ENCODE measurements at regions not wholly inside any gene's neighbourhood (a gene's known extent, or its start where the extent isn't known, plus 50 kb on each side); places are given as distances from the start of the nearest gene placed in this dataset.

- H3K9me3 ChIP-seq (ENCODE audit: control insufficient read depth, low read length), result no peaks in the 10 kb centered on the region
- H3K4me1 ChIP-seq (ENCODE audit: control insufficient read depth, insufficient read depth, low read length, poor library complexity, severe bottlenecking), result peaks cover 5% of the 10 kb centered on the region
- H3K36me3 ChIP-seq (ENCODE audit: control insufficient read depth, insufficient read depth, low read length), result no peaks in the 10 kb centered on the region
- no peak overlapping the region for H3K4me3 ChIP-seq (ENCODE audit: extremely low read depth, insufficient read depth, low read length, poor library complexity, severe bottlenecking)
- no peak overlapping the region for H3K27ac ChIP-seq (ENCODE audit: low read depth, low read length, severe bottlenecking)
- WGBS, 2 experiments (ENCODE audit: insufficient coverage in 2 of 2), result 93% methylated on average over 2 of the region's 4 CpGs
These were observed 70.6 kb upstream of the GLS start for GRCh38 chr2:190809876-190810525.

- Histone ChIP-seq H3K27ac (ENCODE audit: low read depth, low read length, severe bottlenecking) (no peak overlapping the region), H3K4me3 (ENCODE audit: extremely low read depth, insufficient read depth, low read length, poor library complexity, severe bottlenecking) (no peak overlapping the region), H3K9me3 (ENCODE audit: control insufficient read depth, low read length) (no peaks in the 10 kb centered on the region), H3K4me1 (ENCODE audit: control insufficient read depth, insufficient read depth, low read length, poor library complexity, severe bottlenecking) (peaks cover 5% of the 10 kb centered on the region), H3K36me3 (ENCODE audit: control insufficient read depth, insufficient read depth, low read length) (no peaks in the 10 kb centered on the region)
- 60 to 80% methylated on average over 3 to 5 of the region's 5 CpGs for WGBS, 2 experiments (ENCODE audit: insufficient coverage in 2 of 2)
These were observed 69.5 kb upstream of the GLS start for GRCh38 chr2:190810981-190811587.

GRCh38 chr2:190811811-190812210 lies 68.8 kb upstream of the GLS start:
- H3K4me1 ChIP-seq (ENCODE audit: control insufficient read depth, insufficient read depth, low read length, poor library complexity, severe bottlenecking), result peaks cover 5% of the 10 kb centered on the region
- H3K4me3 ChIP-seq (ENCODE audit: extremely low read depth, insufficient read depth, low read length, poor library complexity, severe bottlenecking), result no peak overlapping the region
- no peaks in the 10 kb centered on the region for H3K36me3 ChIP-seq (ENCODE audit: control insufficient read depth, insufficient read depth, low read length)
- no peaks in the 10 kb centered on the region for H3K9me3 ChIP-seq (ENCODE audit: control insufficient read depth, low read length)
- H3K27ac ChIP-seq (ENCODE audit: low read depth, low read length, severe bottlenecking), result no peak overlapping the region

GRCh38 chr2:190812506-190813294 lies 67.9 kb upstream of the GLS start:
- Histone ChIP-seq H3K9me3 (ENCODE audit: control insufficient read depth, low read length) (no peaks in the 10 kb centered on the region), H3K27ac (ENCODE audit: low read depth, low read length, severe bottlenecking) (no peak overlapping the region), H3K4me1 (ENCODE audit: control insufficient read depth, insufficient read depth, low read length, poor library complexity, severe bottlenecking) (peaks cover 5% of the 10 kb centered on the region), H3K36me3 (ENCODE audit: control insufficient read depth, insufficient read depth, low read length) (no peaks in the 10 kb centered on the region), H3K4me3 (ENCODE audit: extremely low read depth, insufficient read depth, low read length, poor library complexity, severe bottlenecking) (no peak overlapping the region)
- 100% methylated on average over 4 to 5 of the region's 5 CpGs for WGBS, 2 experiments (ENCODE audit: insufficient coverage in 2 of 2)

GRCh38 chr2:190815226-190815625 lies 65.4 kb upstream of the GLS start:
- H3K27ac ChIP-seq (ENCODE audit: low read depth, low read length, severe bottlenecking), result no peak overlapping the region
- no peak overlapping the region for H3K4me3 ChIP-seq (ENCODE audit: extremely low read depth, insufficient read depth, low read length, poor library complexity, severe bottlenecking)
- H3K9me3 ChIP-seq (ENCODE audit: control insufficient read depth, low read length), result no peaks in the 10 kb centered on the region
- H3K36me3 ChIP-seq (ENCODE audit: control insufficient read depth, insufficient read depth, low read length), result no peaks in the 10 kb centered on the region
- peaks cover 3% of the 10 kb centered on the region for H3K4me1 ChIP-seq (ENCODE audit: control insufficient read depth, insufficient read depth, low read length, poor library complexity, severe bottlenecking)
- 94 to 100% methylated on average over 1 to 2 of the region's 2 CpGs for WGBS, 2 experiments (ENCODE audit: insufficient coverage in 2 of 2)

GRCh38 chr2:190817082-190817481 lies 63.5 kb upstream of the GLS start:
- Histone ChIP-seq H3K9me3 (ENCODE audit: control insufficient read depth, low read length) (no peaks in the 10 kb centered on the region), H3K27ac (ENCODE audit: low read depth, low read length, severe bottlenecking) (no peak overlapping the region), H3K4me3 (ENCODE audit: extremely low read depth, insufficient read depth, low read length, poor library complexity, severe bottlenecking) (no peak overlapping the region), H3K4me1 (ENCODE audit: control insufficient read depth, insufficient read depth, low read length, poor library complexity, severe bottlenecking) (no peaks in the 10 kb centered on the region), H3K36me3 (ENCODE audit: control insufficient read depth, insufficient read depth, low read length) (no peaks in the 10 kb centered on the region)

GRCh38 chr2:190819840-190820301 lies 60.8 kb upstream of the GLS start:
- H3K4me1 ChIP-seq (ENCODE audit: control insufficient read depth, insufficient read depth, low read length, poor library complexity, severe bottlenecking), result no peaks in the 10 kb centered on the region
- no peak overlapping the region for H3K4me3 ChIP-seq (ENCODE audit: extremely low read depth, insufficient read depth, low read length, poor library complexity, severe bottlenecking)
- no peaks in the 10 kb centered on the region for H3K9me3 ChIP-seq (ENCODE audit: control insufficient read depth, low read length)
- H3K36me3 ChIP-seq (ENCODE audit: control insufficient read depth, insufficient read depth, low read length), result no peaks in the 10 kb centered on the region
- WGBS, 2 experiments (ENCODE audit: insufficient coverage in 2 of 2), result no CpG with 5 or more reads among the region's 3 CpGs
- H3K27ac ChIP-seq (ENCODE audit: low read depth, low read length, severe bottlenecking), result no peak overlapping the region

- H3K4me3 ChIP-seq (ENCODE audit: extremely low read depth, insufficient read depth, low read length, poor library complexity, severe bottlenecking), result no peak overlapping the region
- no peaks in the 10 kb centered on the region for H3K9me3 ChIP-seq (ENCODE audit: control insufficient read depth, low read length)
- WGBS, 2 experiments (ENCODE audit: insufficient coverage in 2 of 2), result no CpG with 5 or more reads among the region's 1 CpG
- no peaks in the 10 kb centered on the region for H3K4me1 ChIP-seq (ENCODE audit: control insufficient read depth, insufficient read depth, low read length, poor library complexity, severe bottlenecking)
- no peak overlapping the region for H3K27ac ChIP-seq (ENCODE audit: low read depth, low read length, severe bottlenecking)
- no peaks in the 10 kb centered on the region for H3K36me3 ChIP-seq (ENCODE audit: control insufficient read depth, insufficient read depth, low read length)
These were observed 60.2 kb upstream of the GLS start for GRCh38 chr2:190820416-190820815.

- Histone ChIP-seq H3K9me3 (ENCODE audit: control insufficient read depth, low read length) (no peaks in the 10 kb centered on the region), H3K36me3 (ENCODE audit: control insufficient read depth, insufficient read depth, low read length) (no peaks in the 10 kb centered on the region), H3K27ac (ENCODE audit: low read depth, low read length, severe bottlenecking) (no peak overlapping the region), H3K4me1 (ENCODE audit: control insufficient read depth, insufficient read depth, low read length, poor library complexity, severe bottlenecking) (no peaks in the 10 kb centered on the region), H3K4me3 (ENCODE audit: extremely low read depth, insufficient read depth, low read length, poor library complexity, severe bottlenecking) (no peak overlapping the region)
- no CpG with 5 or more reads among the region's 1 CpG for WGBS, 2 experiments (ENCODE audit: insufficient coverage in 2 of 2)
These were observed 58.6 kb upstream of the GLS start for GRCh38 chr2:190822043-190822442.

- H3K4me1 ChIP-seq (ENCODE audit: control insufficient read depth, insufficient read depth, low read length, poor library complexity, severe bottlenecking), result no peaks in the 10 kb centered on the region
- H3K36me3 ChIP-seq (ENCODE audit: control insufficient read depth, insufficient read depth, low read length), result no peaks in the 10 kb centered on the region
- H3K9me3 ChIP-seq (ENCODE audit: control insufficient read depth, low read length), result peaks cover 4% of the 10 kb centered on the region
- no peak overlapping the region for H3K4me3 ChIP-seq (ENCODE audit: extremely low read depth, insufficient read depth, low read length, poor library complexity, severe bottlenecking)
- H3K27ac ChIP-seq (ENCODE audit: low read depth, low read length, severe bottlenecking), result no peak overlapping the region
- 94 to 97% methylated on average over 3 of the region's 3 CpGs for WGBS, 2 experiments (ENCODE audit: insufficient coverage in 2 of 2)
These were observed 52.9 kb upstream of the GLS start for GRCh38 chr2:190827720-190828119.

- peaks cover 2% of the 10 kb centered on the region for H3K4me1 ChIP-seq (ENCODE audit: control insufficient read depth, insufficient read depth, low read length, poor library complexity, severe bottlenecking)
- H3K36me3 ChIP-seq (ENCODE audit: control insufficient read depth, insufficient read depth, low read length), result no peaks in the 10 kb centered on the region
- H3K4me3 ChIP-seq (ENCODE audit: extremely low read depth, insufficient read depth, low read length, poor library complexity, severe bottlenecking), result no peak overlapping the region
- no peak overlapping the region for H3K27ac ChIP-seq (ENCODE audit: low read depth, low read length, severe bottlenecking)
- no CpG with 5 or more reads among the region's 1 CpG for WGBS, 2 experiments (ENCODE audit: insufficient coverage in 2 of 2)
- H3K9me3 ChIP-seq (ENCODE audit: control insufficient read depth, low read length), result peaks cover 4% of the 10 kb centered on the region
These were observed 51.0 kb upstream of the GLS start for GRCh38 chr2:190829642-190830041.

All from mesodermal cell (in vitro differentiated cells).